Uterus (tissue), 3 donors: ENCODE measurements at regions not wholly inside any gene's neighbourhood (a gene's known extent, or its start where the extent isn't known, plus 50 kb on each side); places are given as distances from the start of the nearest gene placed in this dataset.
"Not testable (repeated sequence)": the region's sequence is repeated elsewhere in the genome, so short reads cannot be mapped to it uniquely, and the experiment has no call there.

Experiments
- DNase-seq, 2 donors: peaks; one replicate each; pipeline ENCODE4 v3.0.0-alpha.2; 2019 to 2020
- H3K27ac ChIP-seq, 2 donors: fragments of 200-600 bp; sonication (generic); 1 replicate in 1 of 2; 2 replicates in 1 of 2; pipeline ENCODE4 v1.5.1; 2016 to 2018
- H3K27me3 ChIP-seq, 2 donors: fragments of 200-600 bp; sonication (generic); one replicate each; pipeline ENCODE4 v1.5.1; 2018 to 2019; ENCODE audit warnings: control low read depth in 1 of 2
- H3K36me3 ChIP-seq, 2 donors: fragments of 200-600 bp; sonication (generic); one replicate each; pipeline ENCODE4 v1.5.1; 2019; ENCODE audit warnings: control low read depth in 1 of 2
- H3K4me1 ChIP-seq, 2 donors: fragments of 200-600 bp; sonication (generic); one replicate each; pipeline ENCODE4 v1.5.1; 2018 to 2019; ENCODE audit warnings: control low read depth in 1 of 2
- H3K4me3 ChIP-seq, 2 donors: fragments of 200-600 bp; sonication (generic); 1 replicate in 1 of 2; 2 replicates in 1 of 2; pipeline ENCODE4 v1.5.1; 2018 to 2019; ENCODE audit warnings: mild to moderate bottlenecking in 1 of 2
- H3K9me3 ChIP-seq, 2 donors: fragments of 200-600 bp; sonication (generic); one replicate each; pipeline ENCODE4 v1.5.1; 2019; ENCODE audit warnings: control low read depth in 1 of 2
- POLR2A ChIP-seq, 2 donors: fragments of 450-650 bp; IDR thresholded peaks; one replicate each; pipeline ENCODE4 v1.6.1; 2016; ENCODE audit warnings: antibody characterized with exemption in 2 of 2, mild to moderate bottlenecking in 1 of 2, moderate library complexity in 1 of 2
- intact Hi-C: fragments of 100-400 bp; cut with DNase I; formaldehyde crosslinking; loops from one replicate; pipeline ENCODE4 v1.15.1; 2023; ENCODE audit warnings: low total_unique reads
- TF ChIP-seq, protein P1 (sequence below), 4 experiments: fragments of 200-600 bp in 2 of 4; fragments of 450-650 bp in 2 of 4; sonication (generic) in 2 of 4; IDR thresholded peaks; one replicate each; pipeline ENCODE4 v1.5.1; 2016 to 2019; ENCODE audit warnings: antibody characterized with exemption in 4 of 4, mild to moderate bottlenecking in 2 of 4, moderate library complexity in 1 of 4
- donor health status: DM: yes; HTN: yes; CAD: no.

GRCh38 chr2:140076164-140076563, 1296.0 kb upstream of the NXPH2 start:
- no peak for DNase-seq
- Histone ChIP-seq H3K36me3 (no peaks in the 10 kb centered on the region), H3K4me3 (no peak overlapping the region), H3K27me3 (no peaks in the 10 kb centered on the region), H3K9me3 (no peaks in the 10 kb centered on the region), H3K27ac (no peak overlapping the region), H3K4me1 (no peaks in the 10 kb centered on the region)
- TF ChIP-seq POLR2A (IDR thresholded peaks at IDR 0.05), result no peak
- TF ChIP-seq, protein P1, sequence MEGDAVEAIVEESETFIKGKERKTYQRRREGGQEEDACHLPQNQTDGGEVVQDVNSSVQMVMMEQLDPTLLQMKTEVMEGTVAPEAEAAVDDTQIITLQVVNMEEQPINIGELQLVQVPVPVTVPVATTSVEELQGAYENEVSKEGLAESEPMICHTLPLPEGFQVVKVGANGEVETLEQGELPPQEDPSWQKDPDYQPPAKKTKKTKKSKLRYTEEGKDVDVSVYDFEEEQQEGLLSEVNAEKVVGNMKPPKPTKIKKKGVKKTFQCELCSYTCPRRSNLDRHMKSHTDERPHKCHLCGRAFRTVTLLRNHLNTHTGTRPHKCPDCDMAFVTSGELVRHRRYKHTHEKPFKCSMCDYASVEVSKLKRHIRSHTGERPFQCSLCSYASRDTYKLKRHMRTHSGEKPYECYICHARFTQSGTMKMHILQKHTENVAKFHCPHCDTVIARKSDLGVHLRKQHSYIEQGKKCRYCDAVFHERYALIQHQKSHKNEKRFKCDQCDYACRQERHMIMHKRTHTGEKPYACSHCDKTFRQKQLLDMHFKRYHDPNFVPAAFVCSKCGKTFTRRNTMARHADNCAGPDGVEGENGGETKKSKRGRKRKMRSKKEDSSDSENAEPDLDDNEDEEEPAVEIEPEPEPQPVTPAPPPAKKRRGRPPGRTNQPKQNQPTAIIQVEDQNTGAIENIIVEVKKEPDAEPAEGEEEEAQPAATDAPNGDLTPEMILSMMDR (IDR thresholded peaks at IDR 0.05), result no peak
- intact Hi-C loops, result no loop called here

GRCh38 chr2:140073763-140074162, 1293.6 kb upstream of the NXPH2 start:
- H3K36me3 ChIP-seq, DNase-seq, H3K9me3 ChIP-seq, H3K4me3 ChIP-seq, H3K4me1 ChIP-seq, intact Hi-C loops, H3K27ac ChIP-seq, H3K27me3 ChIP-seq: not testable (repeated sequence)

DNA sequence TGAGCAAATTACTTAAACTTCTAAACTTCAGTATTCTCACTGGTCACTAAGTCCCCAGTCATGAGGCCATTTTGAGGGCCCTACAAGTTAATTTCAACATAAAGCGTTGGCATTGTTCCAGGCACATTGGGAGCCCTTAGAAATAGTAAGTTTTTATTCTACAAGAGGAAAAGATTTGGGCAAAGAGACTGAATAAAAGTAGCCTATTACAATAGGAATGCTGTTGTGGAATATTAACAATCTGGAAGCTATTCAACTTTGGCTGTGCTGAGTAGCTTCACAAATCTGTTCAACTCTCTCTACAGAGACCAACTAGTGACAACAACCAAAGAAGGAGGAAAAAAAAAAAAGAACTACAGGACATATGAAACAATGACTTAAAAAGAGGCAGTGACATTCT, 1287.5 kb upstream of the NXPH2 start:
- DNase-seq, result no peak
- no peak for TF ChIP-seq POLR2A (IDR thresholded peaks at IDR 0.05)
- TF ChIP-seq, protein P1 (IDR thresholded peaks at IDR 0.05), result no peak
- H3K27me3 ChIP-seq, result peaks cover 0 to 3% of the 10 kb centered on the region in 2 donors
- H3K4me3 ChIP-seq, result no peak overlapping the region
- intact Hi-C loops, result no loop called here
- H3K4me1 ChIP-seq, result no peaks in the 10 kb centered on the region
- H3K27ac ChIP-seq, result no peak overlapping the region
- no peaks in the 10 kb centered on the region for H3K9me3 ChIP-seq
- no peaks in the 10 kb centered on the region for H3K36me3 ChIP-seq

DNA sequence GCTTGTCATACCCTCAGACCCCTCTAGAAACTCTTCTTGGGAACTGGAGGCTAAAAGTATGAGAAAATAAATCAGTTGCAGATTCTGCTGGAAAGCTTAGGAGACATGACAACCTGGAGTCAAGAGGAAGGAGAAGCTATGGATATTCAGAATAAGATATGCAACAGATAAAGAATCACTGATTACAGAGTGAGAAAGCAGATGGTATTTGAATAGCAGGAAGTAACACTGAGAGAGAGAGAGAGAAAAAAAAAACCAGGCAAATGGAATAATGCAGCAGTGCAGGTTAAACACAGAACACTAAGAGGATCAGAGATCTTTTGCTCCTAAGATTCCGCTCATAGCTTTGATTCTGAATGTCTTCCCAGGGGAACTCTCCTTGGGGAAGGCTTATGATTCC, 1284.1 kb upstream of the NXPH2 start:
- TF ChIP-seq POLR2A (IDR thresholded peaks at IDR 0.05), result no peak
- TF ChIP-seq, protein P1 (IDR thresholded peaks at IDR 0.05), result no peak
- Histone ChIP-seq H3K4me1 (no peaks in the 10 kb centered on the region), H3K36me3 (no peaks in the 10 kb centered on the region), H3K9me3 (no peaks in the 10 kb centered on the region), H3K27me3 (peaks cover 0 to 6% of the 10 kb centered on the region in 2 donors), H3K27ac (no peak overlapping the region), H3K4me3 (no peak overlapping the region)
- intact Hi-C loops, result no loop called here
- DNase-seq, result no peak

GRCh38 chr2:140063356-140063755, 1283.2 kb upstream of the NXPH2 start:
- Histone ChIP-seq H3K27ac (no peak overlapping the region), H3K27me3 (peaks cover 0 to 6% of the 10 kb centered on the region in 2 donors), H3K4me1 (no peaks in the 10 kb centered on the region), H3K9me3 (no peaks in the 10 kb centered on the region), H3K4me3 (no peak overlapping the region), H3K36me3 (no peaks in the 10 kb centered on the region)
- TF ChIP-seq, protein P1 (IDR thresholded peaks at IDR 0.05), result no peak
- TF ChIP-seq POLR2A (IDR thresholded peaks at IDR 0.05), result no peak
- no peak for DNase-seq
- intact Hi-C loops, result no loop called here

DNA sequence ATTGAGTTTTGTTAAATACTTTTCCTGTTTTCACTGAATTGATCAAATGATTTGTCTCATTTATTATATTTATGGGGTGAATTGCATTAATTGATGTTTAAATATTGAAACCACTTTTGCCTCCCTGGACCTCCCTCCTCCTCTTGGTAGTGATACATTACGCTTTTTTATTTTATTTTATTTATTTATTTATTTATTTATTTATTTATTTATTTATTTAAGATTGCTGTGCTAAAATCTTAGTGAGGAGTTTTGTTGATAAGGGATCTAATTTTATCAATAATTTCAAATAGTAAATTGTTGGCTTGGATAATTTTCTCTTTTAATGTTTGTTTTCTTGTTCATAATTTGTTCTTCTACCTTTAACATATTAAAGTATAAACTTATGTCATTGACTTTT, 1281.0 kb upstream of the NXPH2 start:
- H3K36me3 ChIP-seq, result no peaks in the 10 kb centered on the region
- no peak overlapping the region for H3K27ac ChIP-seq
- DNase-seq, result no peak
- no peak overlapping the region for H3K4me3 ChIP-seq
- no peaks in the 10 kb centered on the region for H3K9me3 ChIP-seq
- H3K4me1 ChIP-seq, result no peaks in the 10 kb centered on the region
- TF ChIP-seq, protein P1 (IDR thresholded peaks at IDR 0.05), result no peak
- TF ChIP-seq POLR2A (IDR thresholded peaks at IDR 0.05), result no peak
- intact Hi-C loops, result no loop called here
- H3K27me3 ChIP-seq, result peaks cover 0 to 6% of the 10 kb centered on the region in 2 donors
